Stomach (tissue), 8 donors: ENCODE measurements at regions not wholly inside any gene's neighbourhood (a gene's known extent, or its start where the extent isn't known, plus 50 kb on each side); places are given as distances from the start of the nearest gene placed in this dataset.

Experiments
- DNase-seq, 2 donors: peaks; one replicate each; pipeline versions ENCODE4 v3.0.0 to v3.0.0-alpha.2; 2013 to 2019
- H3K27ac ChIP-seq, 5 donors: fragments of 200-600 bp in 4 of 5; sonication (generic) in 4 of 5; one replicate each; pipeline ENCODE4 v1.5.1; 2013 to 2019; ENCODE audit warnings: mild to moderate bottlenecking in 1 of 5, moderate library complexity in 1 of 5
- H3K27me3 ChIP-seq, 3 donors: fragments of 200-600 bp; sonication (generic); one replicate each; pipeline ENCODE4 v1.5.1; 2017 to 2019; ENCODE audit warnings: mixed run types in 1 of 3
- H3K36me3 ChIP-seq, 4 donors: fragments of 200-600 bp; sonication (generic); 1 replicate in 3 of 4; 2 replicates in 1 of 4; pipeline ENCODE4 v1.5.1; 2016 to 2019
- H3K4me1 ChIP-seq, 4 donors: fragments of 200-600 bp; sonication (generic); one replicate each; pipeline ENCODE4 v1.5.1; 2016 to 2019
- H3K4me3 ChIP-seq, 4 donors: fragments of 200-600 bp; sonication (generic) in 3 of 4; one replicate each; pipeline ENCODE4 v1.5.1; 2016 to 2019; ENCODE audit warnings: mild to moderate bottlenecking in 1 of 4
- H3K9me3 ChIP-seq, 4 donors: fragments of 200-600 bp; sonication (generic); one replicate each; pipeline ENCODE4 v1.5.1; 2016 to 2019
- CTCF ChIP-seq, 7 experiments: fragments of 450-650 bp in 4 of 7; fragments of 200-600 bp in 3 of 7; sonication (generic) in 3 of 7; IDR thresholded peaks; one replicate each; pipeline ENCODE4 v1.5.1; 2016 to 2019; ENCODE audit warnings: antibody characterized with exemption in 7 of 7, control low read depth in 2 of 7, mild to moderate bottlenecking in 1 of 7
- EP300 ChIP-seq: sonication (generic); formaldehyde crosslinking; IDR thresholded peaks from one replicate; pipeline ENCODE4 v1.6.1; 2017; ENCODE audit warnings: antibody characterized with exemption
- POLR2A ChIP-seq, 4 donors: fragments of 450-650 bp; IDR thresholded peaks; one replicate each; pipeline ENCODE4 v1.6.1; 2016; ENCODE audit warnings: antibody characterized with exemption in 4 of 4, control low read depth in 2 of 4, mild to moderate bottlenecking in 1 of 4, moderate library complexity in 1 of 4
- POLR2AphosphoS5 ChIP-seq, 3 donors: sonication (generic); formaldehyde crosslinking; IDR thresholded peaks; one replicate each; pipeline ENCODE4 v1.6.1; 2016; ENCODE audit warnings: antibody characterized with exemption in 3 of 3
- WGBS, 5 donors: extraction: QIAGEN DNeasy Blood & Tissue Kit in 3 of 5; methylation state at CpG; one replicate each; pipeline versions ENCODE4 v1.1.5 to v1.1.7; 2013 to 2018; 5-methylcytosine and 5-hydroxymethylcytosine counted together
- intact Hi-C: fragments of 100-400 bp; cut with DNase I; formaldehyde crosslinking; loops from one replicate; pipeline ENCODE4 v1.15.1; 2023; ENCODE audit warnings: low total_unique reads
- donor health status: healthy with polysubstance abuse.
- donor health status: Bipolar disorder and iron deficiency.
- donor health status: healthy.

DNA sequence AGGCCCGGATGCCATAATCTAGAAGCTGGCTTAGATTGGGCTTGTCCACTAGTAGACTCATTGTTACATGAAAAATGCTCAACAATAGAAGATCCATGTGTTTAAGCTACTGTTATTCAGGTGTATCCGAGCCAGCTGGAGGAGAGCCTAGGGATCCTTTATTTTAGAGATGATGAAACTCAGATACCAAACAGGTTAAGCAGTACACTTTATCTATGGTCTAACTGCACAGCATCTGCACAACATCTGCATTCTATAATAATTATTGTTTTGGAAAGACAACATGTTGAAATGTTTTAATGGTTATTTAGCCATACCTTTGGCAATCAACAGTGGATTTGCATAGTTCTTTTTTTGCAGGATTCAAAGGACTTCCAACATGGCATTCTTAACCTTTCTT lies 134.1 kb downstream of the RFPL4B start:
- Histone ChIP-seq H3K9me3 (no peaks in the 10 kb centered on the region), H3K27me3 (no peaks in the 10 kb centered on the region), H3K36me3 (no peaks in the 10 kb centered on the region), H3K27ac (no peak overlapping the region), H3K4me3 (no peak overlapping the region), H3K4me1 (peaks cover 0 to 4% (median 0%) of the 10 kb centered on the region in 4 donors)
- intact Hi-C loops, result no loop called here
- no peak for DNase-seq
- 67 to 92% (median 91%) methylated on average over 2 of the region's 2 CpGs for WGBS, 5 donors
- TF ChIP-seq POLR2AphosphoS5 (IDR thresholded peaks at IDR 0.05), result no peak

GRCh38 chr6:112482373-112482772 lies 135.2 kb downstream of the RFPL4B start:
- TF ChIP-seq POLR2A (IDR thresholded peaks at IDR 0.05) (no peak), CTCF (IDR thresholded peaks at IDR 0.05) (no peak), EP300 (no peak), POLR2AphosphoS5 (IDR thresholded peaks at IDR 0.05) (no peak)
- Histone ChIP-seq H3K27ac (no peak overlapping the region), H3K36me3 (no peaks in the 10 kb centered on the region), H3K4me1 (peaks cover 0 to 4% (median 0%) of the 10 kb centered on the region in 4 donors), H3K4me3 (no peak overlapping the region), H3K27me3 (no peaks in the 10 kb centered on the region), H3K9me3 (no peaks in the 10 kb centered on the region)
- intact Hi-C loops, result no loop called here
- 79 to 93% (median 88%) methylated on average over 2 of the region's 2 CpGs for WGBS, 5 donors
- no peak for DNase-seq

DNA sequence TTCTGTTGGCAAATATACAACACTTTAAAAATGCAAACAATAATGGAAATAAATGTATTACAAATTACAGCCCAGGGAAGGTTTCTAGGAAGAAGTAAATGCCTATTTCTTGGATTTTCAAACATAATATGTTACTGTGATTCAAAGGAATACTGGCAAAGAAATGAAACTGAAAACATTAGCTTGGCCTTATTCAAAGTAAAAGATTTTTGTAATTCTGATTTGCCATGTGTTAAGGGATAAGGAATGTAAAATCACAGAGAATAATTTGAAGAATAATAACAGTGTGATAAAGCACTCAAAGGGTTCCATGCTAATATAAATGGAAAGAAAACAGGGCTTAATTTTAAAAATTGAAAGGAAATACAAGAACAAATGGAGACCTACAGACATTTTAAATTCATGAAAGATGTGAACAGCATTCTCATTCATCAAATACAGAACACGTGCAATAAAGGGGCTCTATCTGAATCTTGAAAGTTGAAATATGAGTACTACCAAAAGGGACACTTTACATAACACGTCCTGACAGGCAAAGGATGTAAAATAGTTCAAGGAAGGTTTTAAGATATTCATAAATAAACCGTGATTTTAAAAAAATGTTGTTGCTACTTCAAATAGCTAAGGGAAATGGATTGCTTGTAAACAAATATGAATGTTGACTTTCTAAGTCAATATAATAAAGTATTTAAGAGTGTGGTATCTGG lies 138.1 kb downstream of the RFPL4B start:
- no peak overlapping the region for H3K4me3 ChIP-seq
- H3K36me3 ChIP-seq, result no peaks in the 10 kb centered on the region
- H3K27ac ChIP-seq, result no peak overlapping the region
- intact Hi-C loops, result no loop called here
- TF ChIP-seq CTCF (IDR thresholded peaks at IDR 0.05), result no peak
- TF ChIP-seq POLR2A (IDR thresholded peaks at IDR 0.05), result no peak
- TF ChIP-seq POLR2AphosphoS5 (IDR thresholded peaks at IDR 0.05), result no peak
- TF ChIP-seq EP300, result no peak
- H3K4me1 ChIP-seq, result peaks cover 0 to 4% (median 0%) of the 10 kb centered on the region in 4 donors
- no peaks in the 10 kb centered on the region for H3K9me3 ChIP-seq
- no peaks in the 10 kb centered on the region for H3K27me3 ChIP-seq
- no peak for DNase-seq
- WGBS, 5 donors, result 39 to 58% (median 51%) methylated on average over 3 of the region's 3 CpGs

DNA sequence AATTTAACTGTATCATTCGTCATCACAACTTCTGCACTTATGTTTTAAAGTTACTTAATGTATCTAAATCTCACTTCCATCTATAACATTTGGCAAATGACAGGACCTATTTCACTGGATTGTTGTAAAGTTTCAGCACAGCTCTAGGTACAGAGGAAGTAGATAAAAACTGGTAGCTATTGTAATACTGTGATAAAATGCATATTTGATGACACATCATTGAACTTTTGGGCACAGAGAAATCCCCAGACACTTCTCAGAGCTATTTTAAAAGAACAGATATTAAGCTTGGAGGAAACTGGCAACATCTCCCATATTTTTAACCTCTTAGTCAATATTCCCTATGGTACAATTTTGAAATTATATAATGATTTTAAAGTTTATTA lies 138.7 kb downstream of the RFPL4B start:
- H3K36me3 ChIP-seq, result no peaks in the 10 kb centered on the region
- no peaks in the 10 kb centered on the region for H3K9me3 ChIP-seq
- peaks cover 0 to 4% (median 0%) of the 10 kb centered on the region in 4 donors for H3K4me1 ChIP-seq
- 67 to 80% (median 68%) methylated on average over 1 of the region's 1 CpG for WGBS, 5 donors
- H3K27me3 ChIP-seq, result no peaks in the 10 kb centered on the region
- TF ChIP-seq POLR2AphosphoS5 (IDR thresholded peaks at IDR 0.05), result no peak
- no peak for TF ChIP-seq CTCF (IDR thresholded peaks at IDR 0.05)
- TF ChIP-seq EP300, result no peak
- no peak for TF ChIP-seq POLR2A (IDR thresholded peaks at IDR 0.05)
- H3K4me3 ChIP-seq, result no peak overlapping the region
- intact Hi-C loops, result no loop called here
- no peak for DNase-seq
- no peak overlapping the region for H3K27ac ChIP-seq

DNA sequence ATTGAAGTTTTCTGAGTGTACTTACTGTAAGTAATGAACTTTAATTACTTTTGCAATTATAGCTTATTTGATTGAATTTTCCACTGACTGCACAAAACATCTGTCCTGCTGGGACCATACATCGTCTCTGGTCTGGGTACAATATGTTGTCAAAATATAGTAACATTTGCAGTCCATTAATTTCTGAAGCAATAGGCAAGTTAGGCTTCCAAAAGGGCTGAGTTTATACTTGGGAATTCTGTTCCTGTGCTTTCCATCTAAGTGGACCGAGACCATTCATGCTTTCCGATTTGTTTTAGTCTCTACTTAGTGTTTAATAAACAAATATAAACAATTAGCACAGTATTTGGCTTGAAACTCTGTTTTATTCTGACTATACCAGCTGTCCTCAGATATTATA lies 139.3 kb downstream of the RFPL4B start:
- intact Hi-C loops, result no loop called here
- H3K27ac ChIP-seq, result no peak overlapping the region
- no peaks in the 10 kb centered on the region for H3K9me3 ChIP-seq
- no peak for DNase-seq
- H3K4me3 ChIP-seq, result no peak overlapping the region
- 60 to 78% (median 70%) methylated on average over 3 of the region's 3 CpGs for WGBS, 5 donors
- no peak for TF ChIP-seq EP300
- TF ChIP-seq POLR2AphosphoS5 (IDR thresholded peaks at IDR 0.05), result no peak
- TF ChIP-seq CTCF (IDR thresholded peaks at IDR 0.05), result no peak
- no peak for TF ChIP-seq POLR2A (IDR thresholded peaks at IDR 0.05)
- H3K27me3 ChIP-seq, result no peaks in the 10 kb centered on the region
- peaks cover 0 to 4% (median 0%) of the 10 kb centered on the region in 4 donors for H3K4me1 ChIP-seq
- H3K36me3 ChIP-seq, result no peaks in the 10 kb centered on the region
